MM.1S (cell line): ENCODE measurements at regions not wholly inside any gene's neighbourhood (a gene's known extent, or its start where the extent isn't known, plus 50 kb on each side); places are given as distances from the start of the nearest gene placed in this dataset.

Source experiments
- EZH2 ChIP-seq: fragments of 300-600 bp; sonication (generic); optimal IDR thresholded peaks from 2 replicates; pipeline ENCODE3; 2017; ENCODE audit warnings: low read depth, mild to moderate bottlenecking, antibody characterized with exemption, low read length, mixed read lengths
- EZH2phosphoT487 ChIP-seq: fragments of 300-600 bp; sonication (generic); IDR thresholded peaks from 2 replicates; pipeline ENCODE4 v1.6.1; 2018; ENCODE audit warnings: antibody characterized with exemption, low read length
- TF ChIP-seq, protein P1 (sequence below): fragments of 300-600 bp; sonication (generic); IDR thresholded peaks from 2 replicates; pipeline ENCODE4 v1.5.1; 2016; ENCODE audit warnings: antibody characterized with exemption, low read length, mixed read lengths

DNA sequence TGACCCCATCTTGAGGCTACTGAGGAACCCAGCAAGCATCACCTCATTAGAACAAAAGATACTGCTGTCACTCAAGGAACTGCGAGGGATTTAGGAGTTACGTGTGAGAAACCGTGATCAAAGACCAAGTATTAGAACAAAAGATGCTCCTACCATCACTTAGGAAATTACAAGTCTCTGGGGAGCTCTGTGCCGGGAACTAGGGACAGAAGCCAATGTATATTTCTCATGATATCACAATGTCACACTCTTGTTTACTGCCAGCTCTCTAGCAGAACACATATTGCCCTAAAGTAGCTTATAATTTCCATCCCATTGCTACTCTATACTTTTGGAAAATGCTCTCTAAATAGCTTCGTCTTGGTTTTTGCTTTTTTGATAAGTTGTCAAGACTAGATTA is 214.5 kb downstream of the HS3ST3A1 start:
- TF ChIP-seq, protein P1, sequence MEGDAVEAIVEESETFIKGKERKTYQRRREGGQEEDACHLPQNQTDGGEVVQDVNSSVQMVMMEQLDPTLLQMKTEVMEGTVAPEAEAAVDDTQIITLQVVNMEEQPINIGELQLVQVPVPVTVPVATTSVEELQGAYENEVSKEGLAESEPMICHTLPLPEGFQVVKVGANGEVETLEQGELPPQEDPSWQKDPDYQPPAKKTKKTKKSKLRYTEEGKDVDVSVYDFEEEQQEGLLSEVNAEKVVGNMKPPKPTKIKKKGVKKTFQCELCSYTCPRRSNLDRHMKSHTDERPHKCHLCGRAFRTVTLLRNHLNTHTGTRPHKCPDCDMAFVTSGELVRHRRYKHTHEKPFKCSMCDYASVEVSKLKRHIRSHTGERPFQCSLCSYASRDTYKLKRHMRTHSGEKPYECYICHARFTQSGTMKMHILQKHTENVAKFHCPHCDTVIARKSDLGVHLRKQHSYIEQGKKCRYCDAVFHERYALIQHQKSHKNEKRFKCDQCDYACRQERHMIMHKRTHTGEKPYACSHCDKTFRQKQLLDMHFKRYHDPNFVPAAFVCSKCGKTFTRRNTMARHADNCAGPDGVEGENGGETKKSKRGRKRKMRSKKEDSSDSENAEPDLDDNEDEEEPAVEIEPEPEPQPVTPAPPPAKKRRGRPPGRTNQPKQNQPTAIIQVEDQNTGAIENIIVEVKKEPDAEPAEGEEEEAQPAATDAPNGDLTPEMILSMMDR: no peak
- no peak for TF ChIP-seq EZH2
- TF ChIP-seq EZH2phosphoT487: no peak
